Activated naive CD8-positive, alpha-beta T cell treated with anti-CD3 and anti-CD28 coated beads, Interleukin-2, amount 50 U/mL, for 24 hours (primary cell): ENCODE measurements at regions not wholly inside any gene's neighbourhood (a gene's known extent, or its start where the extent isn't known, plus 50 kb on each side); places are given as distances from the start of the nearest gene placed in this dataset.

Experiments used
- ATAC-seq: fragments of 150-1000 bp; cut with Tn5 transposase; one replicate; pipeline ENCODE4 v1.10.0; 2021
- DNase-seq: peaks from one replicate; pipeline ENCODE4 v3.0.0; 2021
- H3K27ac Mint-ChIP-seq: one replicate; pipeline ENCODE4 v1.8.0; 2021; ENCODE audit warnings: mild to moderate bottlenecking, mixed read lengths
- H3K27me3 Mint-ChIP-seq: one replicate; pipeline ENCODE4 v1.8.0; 2021; ENCODE audit warnings: mixed read lengths
- H3K36me3 Mint-ChIP-seq: one replicate; pipeline ENCODE4 v1.8.0; 2021; ENCODE audit warnings: low read depth, mixed read lengths
- H3K4me1 Mint-ChIP-seq: one replicate; pipeline ENCODE4 v1.8.0; 2021; ENCODE audit warnings: mixed read lengths
- H3K4me3 Mint-ChIP-seq: one replicate; pipeline ENCODE4 v1.8.0; 2021; ENCODE audit warnings: mild to moderate bottlenecking, moderate library complexity, mixed read lengths
- H3K9me3 Mint-ChIP-seq: one replicate; pipeline ENCODE4 v1.8.0; 2021; ENCODE audit warnings: mixed read lengths

DNA sequence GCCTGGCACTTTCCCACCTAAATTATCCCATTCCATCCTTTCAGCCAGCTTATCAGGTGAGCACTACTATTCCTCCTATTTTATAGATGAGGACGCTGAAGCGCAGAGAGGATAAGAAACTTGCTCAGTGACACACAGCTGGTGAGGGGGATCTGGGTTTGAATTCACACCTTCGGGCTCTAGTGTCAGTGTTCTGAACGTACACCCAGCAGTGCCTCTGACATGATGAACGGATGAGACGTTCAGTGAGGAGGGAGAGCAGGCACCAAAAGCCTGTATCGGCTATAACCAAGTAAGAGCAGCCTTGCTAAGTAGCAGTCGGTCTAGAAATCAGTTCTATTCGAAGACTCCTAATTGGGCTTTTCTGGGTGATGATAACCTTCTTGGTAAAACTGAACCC, 167.0 kb downstream of the ASB1 start:
- Mint-ChIP-seq H3K9me3 (no peaks in the 10 kb centered on the region), H3K27ac (no peak overlapping the region), H3K27me3 (peaks cover 5% of the 10 kb centered on the region), H3K4me3 (no peak overlapping the region), H3K36me3 (no peaks in the 10 kb centered on the region), H3K4me1 (no peaks in the 10 kb centered on the region)
- no peak for ATAC-seq
- DNase-seq, result no peak

- Mint-ChIP-seq H3K36me3 (no peaks in the 10 kb centered on the region), H3K9me3 (no peaks in the 10 kb centered on the region), H3K27ac (no peak overlapping the region), H3K27me3 (peaks cover 11% of the 10 kb centered on the region), H3K4me3 (no peak overlapping the region), H3K4me1 (no peaks in the 10 kb centered on the region)
- ATAC-seq (no peak), DNase-seq (no peak)
Observed at GRCh38 chr2:238594796-238595749, 168.3 kb downstream of the ASB1 start.

GRCh38 chr2:238595750-238596570, 169.2 kb downstream of the ASB1 start:
- Mint-ChIP-seq H3K4me1 (no peaks in the 10 kb centered on the region), H3K27ac (no peak overlapping the region), H3K36me3 (no peaks in the 10 kb centered on the region), H3K27me3 (peaks cover 11% of the 10 kb centered on the region), H3K9me3 (no peaks in the 10 kb centered on the region), H3K4me3 (no peak overlapping the region)
- ATAC-seq (no peak), DNase-seq (no peak)

DNA sequence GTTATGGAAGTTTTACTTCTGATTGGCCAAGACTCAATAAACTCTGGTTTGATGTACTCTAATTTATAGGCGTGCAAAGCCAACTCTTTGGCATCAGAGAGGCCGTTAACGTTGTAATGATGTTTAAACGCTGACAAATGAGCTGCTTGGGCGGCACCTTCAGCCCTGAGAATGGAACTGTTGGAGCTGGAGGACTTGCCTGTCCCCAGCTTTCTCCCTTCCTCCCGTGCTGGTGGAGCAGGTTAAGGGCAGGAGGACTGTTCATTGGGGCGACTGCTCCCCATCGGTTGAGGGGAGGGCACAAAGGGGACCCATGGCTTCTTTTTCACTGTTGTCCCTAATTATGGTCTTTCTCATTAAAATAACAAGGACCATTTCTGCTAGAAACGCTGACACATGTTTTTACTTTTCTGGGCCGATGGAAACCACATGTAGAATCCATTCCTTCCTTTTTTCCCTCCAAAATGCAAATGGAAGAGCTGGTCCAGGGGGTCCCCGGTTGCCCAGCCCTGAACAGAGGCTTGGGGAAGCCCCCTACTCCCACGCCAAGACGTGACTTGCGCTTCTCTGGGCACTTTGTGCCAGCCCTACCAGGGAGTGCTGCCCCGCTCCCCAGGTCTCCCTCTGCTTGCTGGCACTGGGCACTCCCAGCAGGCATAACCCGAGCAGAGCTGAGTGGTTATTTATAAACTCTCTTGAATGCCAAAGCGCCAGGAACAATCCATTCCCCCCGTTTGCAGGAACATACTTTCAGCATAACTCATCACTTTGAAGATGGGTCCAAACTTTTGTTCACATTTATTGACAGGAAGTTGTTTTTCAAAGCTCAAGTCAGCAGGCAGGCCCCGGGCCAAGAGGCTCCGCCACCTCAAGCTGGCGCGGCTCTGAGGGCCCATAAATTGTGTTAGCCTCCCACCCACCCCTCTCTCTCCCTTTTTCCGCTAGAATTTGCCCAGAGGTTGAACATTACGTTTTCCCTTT, 170.1 kb downstream of the ASB1 start:
- Mint-ChIP-seq H3K27ac (no peak overlapping the region), H3K27me3 (peaks cover 9% of the 10 kb centered on the region), H3K9me3 (no peaks in the 10 kb centered on the region), H3K4me1 (no peaks in the 10 kb centered on the region), H3K4me3 (no peak overlapping the region), H3K36me3 (no peaks in the 10 kb centered on the region)
- ATAC-seq, result no peak
- no peak for DNase-seq

GRCh38 chr2:238597638-238598528, 171.2 kb downstream of the ASB1 start:
- Mint-ChIP-seq H3K27ac (no peak overlapping the region), H3K36me3 (no peaks in the 10 kb centered on the region), H3K9me3 (no peaks in the 10 kb centered on the region), H3K27me3 (peaks cover 8% of the 10 kb centered on the region), H3K4me1 (no peaks in the 10 kb centered on the region), H3K4me3 (no peak overlapping the region)
- no peak for DNase-seq
- ATAC-seq, result no peak

GRCh38 chr2:238598802-238599530, 172.2 kb downstream of the ASB1 start:
- ATAC-seq (no peak), DNase-seq (no peak)
- Mint-ChIP-seq H3K36me3 (no peaks in the 10 kb centered on the region), H3K9me3 (peaks cover 9% of the 10 kb centered on the region), H3K27me3 (peaks cover 18% of the 10 kb centered on the region), H3K27ac (no peak overlapping the region), H3K4me1 (no peaks in the 10 kb centered on the region), H3K4me3 (no peak overlapping the region)

- DNase-seq (no peak), ATAC-seq (no peak)
- Mint-ChIP-seq H3K4me3 (no peak overlapping the region), H3K27me3 (peaks cover 22% of the 10 kb centered on the region), H3K9me3 (peaks cover 17% of the 10 kb centered on the region), H3K27ac (no peak overlapping the region), H3K36me3 (no peaks in the 10 kb centered on the region), H3K4me1 (no peaks in the 10 kb centered on the region)
Observed at GRCh38 chr2:238599549-238600505, 173.1 kb downstream of the ASB1 start.

DNA sequence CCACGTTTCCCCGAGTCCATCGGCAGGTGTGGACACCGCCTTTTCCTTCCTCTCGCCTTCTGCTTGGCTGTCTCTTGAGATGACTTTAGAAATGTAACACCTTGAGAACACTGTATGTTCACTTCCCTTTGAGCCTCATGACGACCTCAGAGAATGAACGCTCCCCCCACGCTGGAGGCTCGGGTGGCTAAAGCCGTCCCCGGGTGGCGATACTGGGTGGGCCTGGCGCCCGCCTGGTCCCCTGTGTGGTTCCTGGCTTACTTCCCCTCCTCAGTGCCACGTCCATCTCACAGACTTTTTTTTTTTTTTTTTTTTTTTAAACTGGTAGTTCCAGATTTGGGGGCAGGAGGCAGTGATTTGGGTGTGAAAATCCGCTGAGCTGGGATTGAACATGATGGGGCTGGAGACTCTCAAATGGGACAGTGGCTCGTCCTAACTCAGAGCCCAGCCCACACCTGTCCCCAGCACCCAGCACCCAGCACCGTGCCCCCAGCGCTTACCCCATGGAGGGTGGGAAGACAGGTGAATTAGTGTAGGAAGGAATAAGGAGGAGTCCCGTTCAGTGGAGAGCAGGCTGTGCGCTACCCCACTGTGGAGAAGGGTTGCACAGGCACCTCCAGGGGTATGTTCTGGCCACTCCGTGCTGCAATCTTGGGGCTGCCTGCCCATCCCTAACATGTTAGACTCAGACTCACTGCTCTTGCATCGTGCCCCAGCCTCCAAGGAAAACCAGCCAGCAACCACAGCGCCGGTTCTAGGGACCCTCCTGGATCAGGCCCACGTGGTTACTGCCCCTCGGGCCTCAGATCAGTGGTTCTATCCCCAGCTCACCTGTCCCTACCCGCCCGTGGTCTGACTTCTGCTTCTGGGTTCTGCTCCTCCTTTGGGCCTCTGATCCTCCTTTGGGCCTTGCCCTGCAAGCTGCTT, 174.0 kb downstream of the ASB1 start:
- H3K27ac Mint-ChIP-seq, result no peak overlapping the region
- peaks cover 20% of the 10 kb centered on the region for H3K9me3 Mint-ChIP-seq
- H3K27me3 Mint-ChIP-seq, result peaks cover 22% of the 10 kb centered on the region
- ATAC-seq, result no peak
- no peaks in the 10 kb centered on the region for H3K4me1 Mint-ChIP-seq
- DNase-seq, result no peak
- H3K36me3 Mint-ChIP-seq, result no peaks in the 10 kb centered on the region
- H3K4me3 Mint-ChIP-seq, result no peak overlapping the region

- Mint-ChIP-seq H3K27me3 (peaks cover 22% of the 10 kb centered on the region), H3K4me3 (no peak overlapping the region), H3K4me1 (no peaks in the 10 kb centered on the region), H3K9me3 (peaks cover 20% of the 10 kb centered on the region), H3K36me3 (no peaks in the 10 kb centered on the region), H3K27ac (no peak overlapping the region)
- ATAC-seq, result no peak
- no peak for DNase-seq
Observed at GRCh38 chr2:238601433-238602222, 174.9 kb downstream of the ASB1 start.

DNA sequence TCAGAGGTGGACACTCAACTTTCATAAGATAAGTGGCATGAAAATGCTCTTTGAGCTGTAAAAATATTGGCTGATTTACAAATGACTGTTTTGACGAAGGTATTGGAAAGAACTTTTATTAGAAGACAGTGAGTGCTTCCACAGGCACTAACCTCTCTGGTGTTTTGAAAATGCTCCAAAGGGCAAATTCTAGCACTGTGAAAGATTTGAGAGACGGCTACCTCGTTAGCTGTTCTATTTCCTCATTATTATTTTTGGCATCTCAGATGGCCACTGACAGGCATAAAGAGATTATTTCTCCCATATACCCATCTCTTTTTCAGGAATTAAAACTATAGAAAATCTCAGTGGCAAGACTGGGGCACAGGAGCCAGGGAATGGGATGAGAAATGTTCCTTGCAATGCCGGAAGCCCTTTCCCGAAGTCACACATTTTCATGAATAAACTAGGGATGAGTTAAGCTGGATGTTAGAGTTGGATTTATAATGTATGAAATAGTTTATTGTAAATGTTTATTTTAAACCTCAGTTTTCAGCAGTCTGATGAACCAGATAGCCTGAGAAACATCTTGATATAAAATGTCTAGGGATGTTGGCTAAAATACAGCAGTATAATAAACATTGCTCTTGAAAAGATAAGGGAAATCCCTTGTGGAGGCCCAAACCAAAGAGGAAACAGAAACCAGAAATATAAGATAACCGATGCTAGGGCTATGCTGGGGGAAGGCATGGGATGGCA, 175.7 kb downstream of the ASB1 start:
- no peak for DNase-seq
- Mint-ChIP-seq H3K4me3 (no peak overlapping the region), H3K27ac (no peak overlapping the region), H3K4me1 (no peaks in the 10 kb centered on the region), H3K36me3 (no peaks in the 10 kb centered on the region), H3K27me3 (peaks cover 22% of the 10 kb centered on the region), H3K9me3 (peaks cover 20% of the 10 kb centered on the region)
- ATAC-seq, result no peak
